GM19372 (cell line): ENCODE measurements at regions not wholly inside any gene's neighbourhood (a gene's known extent, or its start where the extent isn't known, plus 50 kb on each side); places are given as distances from the start of the nearest gene placed in this dataset.
"Not testable (repeated sequence)": the region's sequence is repeated elsewhere in the genome, so short reads cannot be mapped to it uniquely, and the experiment has no call there.

Experiments used
- ATAC-seq: cut with Tn5 transposase; IDR thresholded peaks from one replicate; pipeline ENCODE4 v1.9.1; 2021; ENCODE audit warnings: mild to moderate bottlenecking, low read depth, moderate library complexity; ENCODE audit not compliant: unreplicated experiment

DNA sequence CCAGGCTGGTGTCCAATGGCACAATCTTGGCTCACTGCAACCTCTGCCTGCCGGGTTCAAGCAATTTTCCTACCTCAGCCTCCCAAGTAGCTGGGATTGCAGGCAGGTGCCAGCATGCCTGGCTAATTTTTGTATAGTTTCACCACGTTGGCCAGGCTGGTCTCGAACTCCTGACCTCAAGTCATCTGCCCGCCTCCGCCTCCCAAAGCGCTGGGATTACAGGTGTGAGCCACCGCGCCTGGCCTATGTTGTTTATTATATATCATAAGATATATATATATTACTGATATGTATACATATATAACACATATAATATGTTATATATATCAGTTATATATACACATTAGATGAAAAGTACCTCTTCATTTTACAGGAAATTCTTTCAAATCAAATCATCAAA lies 914.7 kb downstream of the FOXD4L5 start:
- not testable (repeated sequence) for ATAC-seq

DNA sequence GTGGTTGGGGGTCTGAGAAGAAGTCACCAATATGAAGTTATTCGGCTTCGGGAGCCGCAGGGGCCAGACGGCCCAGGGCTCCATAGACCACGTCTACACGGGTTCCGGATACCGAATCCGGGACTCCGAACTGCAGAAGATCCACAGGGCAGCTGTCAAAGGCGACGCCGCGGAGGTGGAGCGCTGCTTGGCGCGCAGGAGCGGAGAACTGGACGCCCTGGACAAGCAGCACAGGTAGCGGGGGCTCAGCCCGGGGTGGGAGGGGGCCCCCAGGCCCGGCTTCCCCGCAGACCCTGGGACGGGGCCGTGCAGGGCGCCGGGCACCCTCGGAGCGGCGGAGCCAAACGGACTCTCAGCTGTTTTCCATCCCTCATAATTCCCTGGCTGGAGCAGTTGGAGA lies 915.4 kb downstream of the FOXD4L5 start:
- ATAC-seq = not testable (repeated sequence)

DNA sequence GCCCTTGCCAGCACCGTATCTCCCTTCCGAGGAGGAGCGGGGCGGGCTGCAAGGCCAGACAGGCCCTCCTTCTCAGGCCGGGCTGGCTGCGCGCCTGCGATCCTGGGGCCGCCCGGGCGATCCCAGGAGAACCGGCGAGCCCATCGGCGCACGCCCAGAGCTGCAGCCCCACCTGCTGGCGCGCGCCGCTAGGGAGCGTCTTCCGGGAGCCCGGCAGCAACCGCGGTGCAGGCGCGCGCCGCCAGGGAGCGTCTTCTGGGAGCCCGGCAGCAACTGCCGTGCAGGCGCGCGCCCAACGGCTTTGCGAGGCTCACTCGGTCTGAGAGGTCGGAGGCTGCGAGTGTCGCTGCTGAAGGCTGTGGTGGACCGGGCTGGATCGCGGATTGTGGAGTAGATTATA lies 915.9 kb downstream of the FOXD4L5 start:
- peak; percentile 100 for ATAC-seq

DNA sequence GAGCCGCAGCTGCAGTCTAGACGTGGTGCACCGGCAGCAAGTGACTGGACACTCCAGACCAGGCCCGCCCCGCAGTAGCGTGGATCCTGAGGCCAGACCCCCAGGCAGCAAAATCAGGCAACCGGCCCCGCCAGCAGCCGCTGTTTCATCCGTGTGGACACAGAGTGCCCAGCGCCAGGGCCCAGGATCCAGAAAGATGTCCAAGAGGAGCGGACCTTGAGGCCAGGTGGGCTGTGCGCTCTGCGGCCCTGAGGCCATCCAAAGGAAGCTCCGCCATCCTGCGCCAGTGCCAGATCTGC lies 916.4 kb downstream of the FOXD4L5 start:
- ATAC-seq = not testable (repeated sequence)

DNA sequence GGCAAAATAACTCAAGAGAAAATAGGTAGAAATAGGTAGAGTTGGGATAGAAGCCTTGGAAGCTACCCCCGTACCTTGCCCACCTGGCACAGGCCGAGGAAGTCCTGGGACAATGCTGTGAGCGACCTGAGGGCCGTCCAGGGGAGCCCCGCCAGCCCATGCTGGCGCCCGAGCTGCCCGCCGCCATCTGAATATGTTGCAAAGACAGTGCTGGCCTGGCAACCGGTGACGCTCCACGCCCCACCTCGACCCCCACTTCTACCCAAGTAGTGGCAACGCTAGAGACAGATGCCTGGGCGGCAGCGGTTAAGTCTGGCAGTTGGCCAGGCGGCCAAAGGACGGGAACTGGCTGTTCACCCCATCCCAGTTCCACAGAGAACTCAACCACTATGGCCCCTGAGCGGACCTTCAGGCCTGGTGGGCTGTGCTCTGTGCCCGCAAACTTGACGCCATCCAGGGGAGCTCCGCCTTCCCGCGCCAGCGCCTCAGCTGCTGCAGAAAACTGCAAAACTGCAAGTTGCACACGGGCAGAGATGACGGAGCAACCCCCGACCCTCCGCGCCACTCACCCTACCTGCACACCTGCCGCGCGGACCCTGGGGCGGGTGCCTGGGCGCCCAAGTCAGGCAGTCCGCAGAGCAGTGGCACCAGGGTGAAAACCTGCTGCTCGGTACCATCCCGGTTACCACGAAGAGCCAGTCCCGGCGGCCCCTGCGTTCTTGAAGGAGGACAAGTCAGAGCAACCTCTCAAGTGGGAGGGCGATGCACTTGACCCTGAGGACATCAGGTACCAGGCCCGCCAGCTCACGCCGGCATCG lies 917.0 kb downstream of the FOXD4L5 start:
- not testable (repeated sequence) for ATAC-seq
